WTC11 (cell line): ENCODE measurements at regions not wholly inside any gene's neighbourhood (a gene's known extent, or its start where the extent isn't known, plus 50 kb on each side); places are given as distances from the start of the nearest gene placed in this dataset.

Source experiments
- ATAC-seq: fragments of 200-7000 bp; cut with Tn5 transposase; 2 replicates; pipeline ENCODE4 v1.10.0; 2021; ENCODE audit warnings: mild to moderate bottlenecking, moderate library complexity
- CTCF ChIA-PET: fragments of 300-600 bp; sonication (Branson Sonifier 250); formaldehyde crosslinking; loops from one replicate; lab custom pipeline; 2021; ENCODE audit warnings: antibody characterized with exemption; lab: Charles Lee
- POLR2A ChIA-PET: fragments of 350-600 bp; sonication (Branson Sonifier 250); formaldehyde crosslinking; loops from one replicate; lab custom pipeline; 2021; ENCODE audit warnings: antibody characterized with exemption; lab: Charles Lee
- DNase-seq: peaks from one replicate; pipeline ENCODE4 v3.0.0; 2021; ENCODE audit warnings: low spot score
- H3K27ac Mint-ChIP-seq: 2 replicates; pipeline ENCODE4 v1.8.0; 2021; ENCODE audit warnings: mixed read lengths
- H3K27me3 Mint-ChIP-seq: 2 replicates; pipeline ENCODE4 v1.8.0; 2021; ENCODE audit warnings: low read depth, mild to moderate bottlenecking, moderate library complexity, mixed read lengths
- H3K36me3 Mint-ChIP-seq: 2 replicates; pipeline ENCODE4 v1.8.0; 2021; ENCODE audit warnings: mixed read lengths
- H3K4me1 Mint-ChIP-seq: 2 replicates; pipeline ENCODE4 v1.8.0; 2022; ENCODE audit warnings: mixed read lengths
- H3K4me3 Mint-ChIP-seq: 2 replicates; pipeline ENCODE4 v1.8.0; 2021; ENCODE audit warnings: mild to moderate bottlenecking, moderate library complexity, mixed read lengths
- H3K9me3 Mint-ChIP-seq: 2 replicates; pipeline ENCODE4 v1.8.0; 2021; ENCODE audit warnings: mixed read lengths
- CREM ChIP-seq: sonication (generic); formaldehyde crosslinking; IDR thresholded peaks from 2 replicates; pipeline ENCODE4 v1.8.1; 2022; ENCODE audit warnings: mild to moderate bottlenecking, missing genetic modification reagents, moderate library complexity
- CTCF ChIP-seq: fragments of 200-600 bp; IDR thresholded peaks from 2 replicates; pipeline ENCODE4 v1.8.0; 2022; ENCODE audit warnings: antibody characterized with exemption
- E2F5 ChIP-seq: sonication (generic); formaldehyde crosslinking; IDR thresholded peaks from 2 replicates; pipeline ENCODE4 v1.8.1; 2022; ENCODE audit warnings: mild to moderate bottlenecking, moderate library complexity, missing genetic modification reagents
- GABPB1 ChIP-seq: sonication (generic); formaldehyde crosslinking; IDR thresholded peaks from 2 replicates; pipeline ENCODE4 v1.8.1; 2023; ENCODE audit warnings: mild to moderate bottlenecking, missing genetic modification reagents
- IRF1 ChIP-seq: sonication (generic); formaldehyde crosslinking; IDR thresholded peaks from 2 replicates; pipeline ENCODE4 v1.8.0; 2023; ENCODE audit warnings: missing genetic modification reagents
- KAT7 ChIP-seq: sonication (generic); formaldehyde crosslinking; IDR thresholded peaks from 2 replicates; pipeline ENCODE4 v1.8.1; 2023; ENCODE audit warnings: missing genetic modification reagents, mild to moderate bottlenecking, borderline replicate concordance
- MLX ChIP-seq: sonication (generic); formaldehyde crosslinking; IDR thresholded peaks from 2 replicates; pipeline ENCODE4 v1.8.1; 2023; ENCODE audit warnings: mild to moderate bottlenecking, missing genetic modification reagents, moderate library complexity
- MXD4 ChIP-seq: fragments of 250-450 bp; sonication (Bioruptor Pico); IDR thresholded peaks from 2 replicates; pipeline ENCODE4 v1.8.0; 2021; ENCODE audit warnings: mild to moderate bottlenecking, moderate library complexity, borderline replicate concordance
- MYBL2 ChIP-seq: sonication (generic); formaldehyde crosslinking; IDR thresholded peaks from 2 replicates; pipeline ENCODE4 v1.8.1; 2023; ENCODE audit warnings: mild to moderate bottlenecking, moderate library complexity, missing genetic modification reagents
- NR3C1 ChIP-seq: sonication (generic); formaldehyde crosslinking; conservative IDR thresholded peaks from 2 replicates; pipeline ENCODE4 v1.8.1; 2023; ENCODE audit warnings: low read depth, mild to moderate bottlenecking, missing genetic modification reagents
- OVOL2 ChIP-seq: fragments of 250-450 bp; sonication (Bioruptor Pico); IDR thresholded peaks from 2 replicates; pipeline ENCODE4 v1.9.0; 2021; ENCODE audit warnings: mild to moderate bottlenecking, borderline replicate concordance
- PRRX2 ChIP-seq: fragments of 250-450 bp; sonication (Bioruptor Pico); IDR thresholded peaks from 2 replicates; pipeline ENCODE4 v1.8.0; 2021; ENCODE audit warnings: mild to moderate bottlenecking
- SMAD3 ChIP-seq: sonication (generic); formaldehyde crosslinking; IDR thresholded peaks from 2 replicates; pipeline ENCODE4 v1.8.0; 2022; ENCODE audit warnings: missing genetic modification reagents, mild to moderate bottlenecking, borderline replicate concordance
- STAT6 ChIP-seq: sonication (generic); formaldehyde crosslinking; conservative IDR thresholded peaks from 2 replicates; pipeline ENCODE4 v1.8.1; 2023; ENCODE audit warnings: mild to moderate bottlenecking, low read depth, missing genetic modification reagents, moderate library complexity
- ZMAT4 ChIP-seq: fragments of 250-450 bp; sonication (Bioruptor Pico); IDR thresholded peaks from 2 replicates; pipeline ENCODE4 v1.9.0; 2021; ENCODE audit warnings: mild to moderate bottlenecking
- ZNF263 ChIP-seq: sonication (generic); formaldehyde crosslinking; IDR thresholded peaks from 2 replicates; pipeline ENCODE4 v1.8.1; 2022; ENCODE audit warnings: low read depth, mild to moderate bottlenecking, moderate library complexity, missing genetic modification reagents
- ZNF281 ChIP-seq: sonication (generic); formaldehyde crosslinking; IDR thresholded peaks from 2 replicates; pipeline ENCODE4 v1.8.0; 2023; ENCODE audit warnings: mild to moderate bottlenecking, missing genetic modification reagents
- ZNF416 ChIP-seq: fragments of 250-450 bp; sonication (Bioruptor Pico); IDR thresholded peaks from 2 replicates; pipeline ENCODE4 v1.9.0; 2021; ENCODE audit warnings: mild to moderate bottlenecking, inconsistent platforms
- ZNF423 ChIP-seq: fragments of 250-450 bp; sonication (Bioruptor Pico); IDR thresholded peaks from 2 replicates; pipeline ENCODE4 v2.1.2; 2022; ENCODE audit warnings: mild to moderate bottlenecking, moderate library complexity

- DNase-seq (no peak), ATAC-seq (no peak)
- CTCF ChIA-PET: interaction anchor here (0.9 kb wide), 1 partner anchor 20 kb away, joined by 4 read pairs; no protein-coding TSS in a partner anchor
- Mint-ChIP-seq H3K27ac (no peak overlapping the region), H3K9me3 (peaks cover 7% of the 10 kb centered on the region; the same call in 1 of the 2 replicates), H3K36me3 (peaks cover 5% of the 10 kb centered on the region; the same call in 1 of the 2 replicates), H3K4me1 (no peaks in the 10 kb centered on the region), H3K27me3 (peaks cover 78% of the 10 kb centered on the region), H3K4me3 (no peak overlapping the region)
- TF ChIP-seq E2F5 (no peak), PRRX2 (CRISPR knock-in tag) (no peak), ZNF423 (CRISPR knock-in tag) (no peak), CREM (CRISPR knock-in tag) (no peak), ZNF263 (CRISPR knock-in tag) (no peak), ZMAT4 (CRISPR knock-in tag) (no peak), GABPB1 (CRISPR knock-in tag) (no peak), MYBL2 (no peak), ZNF281 (CRISPR knock-in tag) (no peak), ZNF416 (CRISPR knock-in tag) (no peak), MXD4 (CRISPR knock-in tag) (no peak), OVOL2 (CRISPR knock-in tag) (no peak)
- POLR2A ChIA-PET: no interaction called here
Observed at GRCh38 chr20:60872224-60872623, 379.8 kb upstream of the CDH4 start.

GRCh38 chr20:60877071-60877857 is 374.8 kb upstream of the CDH4 start:
- DNase-seq: no peak
- Mint-ChIP-seq H3K36me3 (peaks cover 5% of the 10 kb centered on the region; the same call in 1 of the 2 replicates), H3K27me3 (peaks cover 69% of the 10 kb centered on the region), H3K27ac (no peak overlapping the region), H3K4me1 (no peaks in the 10 kb centered on the region), H3K4me3 (no peak overlapping the region), H3K9me3 (peaks cover 15% of the 10 kb centered on the region)
- ChIA-PET CTCF (no interaction called here), POLR2A (no interaction called here)
- no peak for ATAC-seq
- TF ChIP-seq GABPB1 (CRISPR knock-in tag): no peak
- no peak for TF ChIP-seq ZNF281 (CRISPR knock-in tag)
- TF ChIP-seq CTCF: no peak
- TF ChIP-seq KAT7: no peak
- no peak for TF ChIP-seq SMAD3
- TF ChIP-seq STAT6 (CRISPR knock-in tag): no peak
- no peak for TF ChIP-seq IRF1
- no peak for TF ChIP-seq NR3C1 (CRISPR knock-in tag)
- TF ChIP-seq MLX (CRISPR knock-in tag): no peak
